ENCODE measurements at regions not wholly inside any gene's neighbourhood (a gene's known extent, or its start where the extent isn't known, plus 50 kb on each side); places are given as distances from the start of the nearest gene placed in this dataset.

- TF ChIP-seq CTCF (IDR thresholded peaks at IDR 0.05; ENCODE audit: low read depth, low read length) (no peak), EZH2phosphoT487 (IDR thresholded peaks at IDR 0.05; ENCODE audit: low read depth) (no peak)
These were observed 52.0 kb upstream of the SAMSN1 start for GRCh38 chr21:14598065-14598464.

All from OCI-LY3 (cell line).